GM23248 (cell line): ENCODE measurements at regions not wholly inside any gene's neighbourhood (a gene's known extent, or its start where the extent isn't known, plus 50 kb on each side); places are given as distances from the start of the nearest gene placed in this dataset.
"Not testable (repeated sequence)": the region's sequence is repeated elsewhere in the genome, so short reads cannot be mapped to it uniquely, and the experiment has no call there.

Source experiments
- DNase-seq: peaks from one replicate; pipeline ENCODE4 v3.0.0-alpha.2; 2015
- H2AFZ ChIP-seq: fragments of 200-600 bp; sonication (generic); 2 replicates; pipeline ENCODE4 v1.6.1; 2016; ENCODE audit warnings: antibody characterized with exemption
- H3F3A ChIP-seq: fragments of 200-600 bp; sonication (generic); 2 replicates; pipeline ENCODE4 v1.6.1; 2016; ENCODE audit warnings: mild to moderate bottlenecking, antibody characterized with exemption, mixed run types; ENCODE audit not compliant: insufficient read depth
- H3K27ac ChIP-seq: fragments of 200-600 bp; sonication (generic); 2 replicates; pipeline ENCODE4 v1.5.1; 2016; ENCODE audit warnings: mild to moderate bottlenecking
- H3K27me3 ChIP-seq: fragments of 200-600 bp; sonication (generic); replicated peaks from 2 replicates; pipeline ENCODE4 v1.6.1; 2016; ENCODE audit warnings: mild to moderate bottlenecking; ENCODE audit not compliant: insufficient read depth
- H3K36me3 ChIP-seq: fragments of 200-600 bp; sonication (generic); 2 replicates; pipeline ENCODE4 v1.6.1; 2016; ENCODE audit warnings: low read depth, mild to moderate bottlenecking
- H3K4me1 ChIP-seq: fragments of 200-600 bp; sonication (generic); 2 replicates; pipeline ENCODE4 v1.6.1; 2016; ENCODE audit warnings: mild to moderate bottlenecking; ENCODE audit not compliant: insufficient read depth
- H3K4me2 ChIP-seq: fragments of 200-600 bp; sonication (generic); one replicate; pipeline ENCODE4 v1.6.1; 2016; ENCODE audit warnings: mild to moderate bottlenecking; ENCODE audit not compliant: unreplicated experiment
- H3K4me3 ChIP-seq: fragments of 200-600 bp; sonication (generic); 2 replicates; pipeline ENCODE4 v1.5.1; 2016; ENCODE audit warnings: mild to moderate bottlenecking
- H3K79me2 ChIP-seq: fragments of 200-600 bp; sonication (generic); 2 replicates; pipeline ENCODE4 v1.6.1; 2016; ENCODE audit warnings: mild to moderate bottlenecking; ENCODE audit not compliant: insufficient read depth
- H3K9ac ChIP-seq: fragments of 200-600 bp; sonication (generic); 2 replicates; pipeline ENCODE4 v1.6.1; 2016; ENCODE audit warnings: mild to moderate bottlenecking
- H3K9me2 ChIP-seq: fragments of 200-600 bp; sonication (generic); 2 replicates; pipeline ENCODE4 v1.6.1; 2016; ENCODE audit warnings: mixed run types, mild to moderate bottlenecking, moderate library complexity; ENCODE audit not compliant: insufficient read depth
- H3K9me3 ChIP-seq: fragments of 200-600 bp; sonication (generic); one replicate; pipeline ENCODE4 v1.6.1; 2017; ENCODE audit warnings: low read depth
- H4K20me1 ChIP-seq: fragments of 200-600 bp; sonication (generic); 2 replicates; pipeline ENCODE4 v1.6.0; 2016; ENCODE audit not compliant: insufficient read depth
- EZH2 ChIP-seq: fragments of 200-600 bp; sonication (generic); IDR thresholded peaks from 2 replicates; pipeline ENCODE4 v1.6.1; 2018; ENCODE audit warnings: antibody characterized with exemption, mild to moderate bottlenecking; ENCODE audit not compliant: insufficient read depth, poor library complexity, severe bottlenecking
- EZH2phosphoT487 ChIP-seq: fragments of 200-600 bp; sonication (generic); IDR thresholded peaks from 2 replicates; pipeline ENCODE4 v1.6.1; 2018; ENCODE audit warnings: antibody characterized with exemption, moderate library complexity, mild to moderate bottlenecking, low read depth; ENCODE audit not compliant: insufficient read depth
- WGBS, 2 experiments: methylation state at CpG; one replicate each; pipeline ENCODE4 v1.1.6; 2015 to 2017; ENCODE audit warnings: low lambda C conversion rate in 2 of 2, low coverage in 1 of 2; ENCODE audit errors: missing lambda C conversion rate in 2 of 2; 5-methylcytosine and 5-hydroxymethylcytosine counted together
- in situ Hi-C: fragments of 300-500 bp; cut with MboI; formaldehyde crosslinking; loops from 2 replicates; pipeline ENCODE4 v1.15.0; 2020

GRCh38 chr7:50915621-50916020, 132.9 kb upstream of the GRB10 start:
- Histone ChIP-seq H3K27me3 (peaks cover 42% of the 10 kb centered on the region), H3K4me2 (no peak overlapping the region), H3K27ac (no peak overlapping the region), H3K4me1 (no peaks in the 10 kb centered on the region), H3K4me3 (no peak overlapping the region), H2AFZ (no peak overlapping the region), H3K36me3 (no peaks in the 10 kb centered on the region), H3F3A (no peaks in the 10 kb centered on the region), H3K9me3 (no peaks in the 10 kb centered on the region), H4K20me1 (no peaks in the 10 kb centered on the region), H3K9ac (no peak overlapping the region), H3K79me2 (no peaks in the 10 kb centered on the region), H3K9me2 (no peaks in the 10 kb centered on the region)
- 53 to 54% methylated on average over 5 of the region's 5 CpGs for WGBS, 2 experiments
- no peak for DNase-seq
- in situ Hi-C loops = no loop called here
- no peak for TF ChIP-seq EZH2
- no peak for TF ChIP-seq EZH2phosphoT487

- TF ChIP-seq EZH2phosphoT487 (no peak), EZH2 (no peak)
- Histone ChIP-seq H2AFZ (no peak overlapping the region), H3F3A (no peaks in the 10 kb centered on the region), H3K27me3 (peaks cover 34% of the 10 kb centered on the region; the same call in 1 of the 2 replicates), H4K20me1 (no peaks in the 10 kb centered on the region), H3K9me3 (no peaks in the 10 kb centered on the region), H3K4me1 (no peaks in the 10 kb centered on the region), H3K27ac (no peak overlapping the region), H3K9ac (no peak overlapping the region), H3K4me3 (no peak overlapping the region), H3K79me2 (no peaks in the 10 kb centered on the region), H3K36me3 (no peaks in the 10 kb centered on the region), H3K9me2 (no peaks in the 10 kb centered on the region), H3K4me2 (no peak overlapping the region)
- WGBS, 2 experiments = 29 to 34% methylated on average over 3 of the region's 3 CpGs
- DNase-seq = no peak
- in situ Hi-C loops = no loop called here
Measured at GRCh38 chr7:50914460-50914859, 131.8 kb upstream of the GRB10 start.

- Histone ChIP-seq H3K9ac (no peak overlapping the region), H4K20me1 (no peaks in the 10 kb centered on the region), H3F3A (no peaks in the 10 kb centered on the region), H3K4me2 (no peak overlapping the region), H2AFZ (no peak overlapping the region), H3K9me2 (no peaks in the 10 kb centered on the region), H3K9me3 (no peaks in the 10 kb centered on the region), H3K4me3 (no peak overlapping the region), H3K27ac (no peak overlapping the region), H3K27me3 (0 out of 2 replicates have a peak, but pooled peaks cover 17% of the 10 kb centered on the region), H3K79me2 (no peaks in the 10 kb centered on the region), H3K36me3 (no peaks in the 10 kb centered on the region), H3K4me1 (no peaks in the 10 kb centered on the region)
- WGBS, 2 experiments = 2 to 3% methylated on average over 2 of the region's 2 CpGs
- TF ChIP-seq EZH2 (no peak), EZH2phosphoT487 (no peak)
- no peak for DNase-seq
- in situ Hi-C loops = no loop called here
Measured at GRCh38 chr7:50908628-50909290, 126.1 kb upstream of the GRB10 start.

- in situ Hi-C loops, H3K79me2 ChIP-seq, H3K9ac ChIP-seq, DNase-seq, H3K4me2 ChIP-seq, H2AFZ ChIP-seq, H3F3A ChIP-seq, H3K4me1 ChIP-seq, H3K9me2 ChIP-seq, H3K27ac ChIP-seq, H3K9me3 ChIP-seq, H3K36me3 ChIP-seq, H3K4me3 ChIP-seq, H4K20me1 ChIP-seq: not testable (repeated sequence)
- peaks cover 24% of the 10 kb centered on the region for H3K27me3 ChIP-seq
- WGBS, 2 experiments = 76 to 77% methylated on average over 27 to 28 of the region's 31 CpGs
Measured at GRCh38 chr7:50898604-50899477, 116.1 kb upstream of the GRB10 start.

GRCh38 chr7:50887061-50887460, 104.4 kb upstream of the GRB10 start:
- WGBS, 2 experiments = 53% methylated on average over 6 of the region's 6 CpGs
- DNase-seq, in situ Hi-C loops: not testable (repeated sequence)

More at GRCh38 chr7:50887061-50887460, 104.4 kb upstream of the GRB10 start:
- not testable (repeated sequence) for H3K4me3 ChIP-seq, H3K79me2 ChIP-seq, H3K4me1 ChIP-seq, H3K27ac ChIP-seq, H3K4me2 ChIP-seq, H3K36me3 ChIP-seq, H3K9me3 ChIP-seq, H3F3A ChIP-seq, H2AFZ ChIP-seq, H4K20me1 ChIP-seq, H3K9me2 ChIP-seq, H3K9ac ChIP-seq
- H3K27me3 ChIP-seq = peaks cover 38% of the 10 kb centered on the region; the same call in 1 of the 2 replicates
